Keratinocyte (primary cell): ENCODE measurements at regions not wholly inside any gene's neighbourhood (a gene's known extent, or its start where the extent isn't known, plus 50 kb on each side); places are given as distances from the start of the nearest gene placed in this dataset.

Source experiments
- DNase-seq: peaks from one replicate; pipeline ENCODE4 v3.0.0-alpha.2; 2011; ENCODE audit warnings: low read depth, missing footprints, low spot score
- FAIRE-seq: peaks from 2 replicates; lab custom pipeline; 2011; peaks lifted over from hg19 to GRCh38; lab: Jason Lieb, UNC
- H2AFZ ChIP-seq: 2 replicates; pipeline ENCODE4 v1.6.0; 2012; ENCODE audit warnings: low read length, control low read depth, inconsistent platforms; ENCODE audit not compliant: control insufficient read depth
- H3K27ac ChIP-seq: 2 replicates; pipeline ENCODE4 v1.5.1; 2011; ENCODE audit warnings: low read length; ENCODE audit not compliant: control insufficient read depth, insufficient read depth
- H3K27me3 ChIP-seq: 3 replicates; pipeline ENCODE4 v1.6.0; 2011; ENCODE audit warnings: low read length; ENCODE audit not compliant: control insufficient read depth, insufficient read depth; ENCODE audit errors: extremely low read depth
- H3K36me3 ChIP-seq, 2 experiments: 2 replicates in 1 of 2; 3 replicates in 1 of 2; pipeline ENCODE4 v1.5.1; 2011; ENCODE audit warnings: low read length in 2 of 2, mild to moderate bottlenecking in 1 of 2; ENCODE audit not compliant: control insufficient read depth in 2 of 2, insufficient read depth in 2 of 2; ENCODE audit errors: extremely low read depth in 1 of 2
- H3K4me1 ChIP-seq: 3 replicates; pipeline ENCODE4 v1.5.1; 2011; ENCODE audit warnings: low read length; ENCODE audit not compliant: control insufficient read depth, insufficient read depth; ENCODE audit errors: extremely low read depth
- H3K4me2 ChIP-seq: 3 replicates; pipeline ENCODE4 v1.6.0; 2011; ENCODE audit warnings: low read depth, low read length; ENCODE audit not compliant: control insufficient read depth, insufficient read depth; ENCODE audit errors: extremely low read depth
- H3K4me3 ChIP-seq, 3 experiments: fragments of 200-600 bp in 1 of 3; sonication (generic) in 1 of 3; 2 replicates in 2 of 3; 3 replicates in 1 of 3; pipeline ENCODE4 v1.5.1; 2011 to 2016; ENCODE audit warnings: low read length in 3 of 3, mild to moderate bottlenecking in 3 of 3, control low read depth in 2 of 3, inconsistent platforms in 1 of 3, low read depth in 1 of 3, mixed read lengths in 1 of 3, mixed run types in 1 of 3, moderate library complexity in 1 of 3; ENCODE audit not compliant: control insufficient read depth in 2 of 3, insufficient read depth in 2 of 3; ENCODE audit errors: extremely low read depth in 1 of 3
- H3K79me2 ChIP-seq: 2 replicates; pipeline ENCODE4 v1.6.0; 2012; ENCODE audit warnings: low read length; ENCODE audit not compliant: control insufficient read depth, insufficient read depth
- H3K9ac ChIP-seq: 3 replicates; pipeline ENCODE4 v1.6.0; 2011; ENCODE audit warnings: low read length; ENCODE audit not compliant: control insufficient read depth, insufficient read depth; ENCODE audit errors: extremely low read depth
- H3K9me1 ChIP-seq: 3 replicates; pipeline ENCODE4 v1.6.0; 2011; ENCODE audit warnings: low read length; ENCODE audit not compliant: control insufficient read depth, insufficient read depth; ENCODE audit errors: extremely low read depth
- H3K9me3 ChIP-seq: 2 replicates; pipeline ENCODE4 v1.5.1; 2012; ENCODE audit warnings: low read depth, low read length; ENCODE audit not compliant: control insufficient read depth
- H4K20me1 ChIP-seq: 3 replicates; pipeline ENCODE4 v1.6.0; 2011; ENCODE audit warnings: low read length; ENCODE audit not compliant: control insufficient read depth, insufficient read depth; ENCODE audit errors: extremely low read depth
- EZH2 ChIP-seq: IDR thresholded peaks from one replicate; pipeline ENCODE4 v1.6.1; 2012; ENCODE audit warnings: inconsistent platforms, mild to moderate bottlenecking, low read length, moderate library complexity
- dilution Hi-C: fragments of 300-500 bp; cut with MboI; formaldehyde crosslinking; loops from one replicate; pipeline ENCODE4 v1.7.0; 2020; ENCODE audit warnings: low sequenced_read_pairs; ENCODE audit not compliant: extremely low pct_ligation_motif_present
- TF ChIP-seq, protein P1 (sequence below), 3 experiments: IDR thresholded peaks in 1 of 3; conservative IDR thresholded peaks in 1 of 3; optimal IDR thresholded peaks in 1 of 3; 2 replicates in 2 of 3; 3 replicates in 1 of 3; pipeline versions ENCODE3 to v1.5.1; 2011; ENCODE audit warnings: low read length in 3 of 3, mild to moderate bottlenecking in 3 of 3, moderate library complexity in 2 of 3, control low read depth in 1 of 3, inconsistent platforms in 1 of 3; ENCODE audit not compliant: insufficient read depth in 2 of 3; ENCODE audit errors: extremely low read depth in 1 of 3

GRCh38 chr1:192756847-192757246 is 52.0 kb upstream of the RGS2 start:
- dilution Hi-C loops, result no loop called here
- no peaks in the 10 kb centered on the region for H3K79me2 ChIP-seq
- H3K9ac ChIP-seq, result no peak overlapping the region
- DNase-seq (no peak), FAIRE-seq (no peak)
- no peaks in the 10 kb centered on the region for H3K9me1 ChIP-seq
- H3K4me3 ChIP-seq, result no peak overlapping the region
- H3K9me3 ChIP-seq, result no peaks in the 10 kb centered on the region
- H3K4me2 ChIP-seq, result no peak overlapping the region
- no peak overlapping the region for H2AFZ ChIP-seq
- TF ChIP-seq EZH2, result no peak
- TF ChIP-seq, protein P1, sequence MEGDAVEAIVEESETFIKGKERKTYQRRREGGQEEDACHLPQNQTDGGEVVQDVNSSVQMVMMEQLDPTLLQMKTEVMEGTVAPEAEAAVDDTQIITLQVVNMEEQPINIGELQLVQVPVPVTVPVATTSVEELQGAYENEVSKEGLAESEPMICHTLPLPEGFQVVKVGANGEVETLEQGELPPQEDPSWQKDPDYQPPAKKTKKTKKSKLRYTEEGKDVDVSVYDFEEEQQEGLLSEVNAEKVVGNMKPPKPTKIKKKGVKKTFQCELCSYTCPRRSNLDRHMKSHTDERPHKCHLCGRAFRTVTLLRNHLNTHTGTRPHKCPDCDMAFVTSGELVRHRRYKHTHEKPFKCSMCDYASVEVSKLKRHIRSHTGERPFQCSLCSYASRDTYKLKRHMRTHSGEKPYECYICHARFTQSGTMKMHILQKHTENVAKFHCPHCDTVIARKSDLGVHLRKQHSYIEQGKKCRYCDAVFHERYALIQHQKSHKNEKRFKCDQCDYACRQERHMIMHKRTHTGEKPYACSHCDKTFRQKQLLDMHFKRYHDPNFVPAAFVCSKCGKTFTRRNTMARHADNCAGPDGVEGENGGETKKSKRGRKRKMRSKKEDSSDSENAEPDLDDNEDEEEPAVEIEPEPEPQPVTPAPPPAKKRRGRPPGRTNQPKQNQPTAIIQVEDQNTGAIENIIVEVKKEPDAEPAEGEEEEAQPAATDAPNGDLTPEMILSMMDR (optimal IDR thresholded peaks at IDR 0.05 in 1 of 3, IDR thresholded peaks at IDR 0.05 in 1 of 3, conservative IDR thresholded peaks at IDR 0.05 in 1 of 3; ENCODE audit: extremely low read depth in 1 of 3, insufficient read depth in 2 of 3, low read length in 3 of 3), result no peak
- H3K4me1 ChIP-seq, result no peaks in the 10 kb centered on the region
- H4K20me1 ChIP-seq, result no peaks in the 10 kb centered on the region
- H3K36me3 ChIP-seq, result no peaks in the 10 kb centered on the region
- no peak overlapping the region for H3K27ac ChIP-seq
- H3K27me3 ChIP-seq, result no peaks in the 10 kb centered on the region

GRCh38 chr1:192758492-192758891 is 50.3 kb upstream of the RGS2 start:
- Histone ChIP-seq H3K27ac (no peak overlapping the region), H2AFZ (no peak overlapping the region), H3K9me1 (no peaks in the 10 kb centered on the region), H3K4me2 (no peak overlapping the region), H3K27me3 (no peaks in the 10 kb centered on the region), H3K4me3 (no peak overlapping the region), H3K4me1 (peaks cover 3% of the 10 kb centered on the region), H3K79me2 (no peaks in the 10 kb centered on the region), H3K9ac (no peak overlapping the region), H4K20me1 (no peaks in the 10 kb centered on the region), H3K9me3 (no peaks in the 10 kb centered on the region), H3K36me3 (no peaks in the 10 kb centered on the region)
- FAIRE-seq (no peak), DNase-seq (no peak)
- TF ChIP-seq, protein P1 (optimal IDR thresholded peaks at IDR 0.05 in 1 of 3, IDR thresholded peaks at IDR 0.05 in 1 of 3, conservative IDR thresholded peaks at IDR 0.05 in 1 of 3; ENCODE audit: extremely low read depth in 1 of 3, insufficient read depth in 2 of 3, low read length in 3 of 3), result no peak
- no peak for TF ChIP-seq EZH2
- dilution Hi-C loops, result no loop called here
